Chondrocyte (in vitro differentiated cells): ENCODE measurements at regions not wholly inside any gene's neighbourhood (a gene's known extent, or its start where the extent isn't known, plus 50 kb on each side); places are given as distances from the start of the nearest gene placed in this dataset.
"Not testable (repeated sequence)": the region's sequence is repeated elsewhere in the genome, so short reads cannot be mapped to it uniquely, and the experiment has no call there.

ENCODE experiments used
- DNase-seq: peaks from one replicate; pipeline ENCODE4 v3.0.0; 2021; ENCODE audit warnings: mixed read lengths, low spot score
- H3K27ac Mint-ChIP-seq: one replicate; pipeline ENCODE4 v1.8.0; 2021; ENCODE audit warnings: mild to moderate bottlenecking, moderate library complexity, mixed read lengths; ENCODE audit not compliant: unreplicated experiment
- H3K27me3 Mint-ChIP-seq: 2 replicates; pipeline ENCODE4 v1.8.0; 2021; ENCODE audit warnings: low read depth, mixed read lengths
- H3K36me3 Mint-ChIP-seq: 2 replicates; pipeline ENCODE4 v1.8.0; 2021; ENCODE audit warnings: low read depth, mixed read lengths
- H3K4me1 Mint-ChIP-seq: 2 replicates; pipeline ENCODE4 v1.8.0; 2021; ENCODE audit warnings: low read depth, mild to moderate bottlenecking, mixed read lengths
- H3K4me3 Mint-ChIP-seq: one replicate; pipeline ENCODE4 v1.8.0; 2021; ENCODE audit warnings: mild to moderate bottlenecking, moderate library complexity, mixed read lengths; ENCODE audit not compliant: unreplicated experiment
- H3K9me3 Mint-ChIP-seq: 2 replicates; pipeline ENCODE4 v1.8.0; 2021; ENCODE audit warnings: low read depth, mixed read lengths
- CTCF ChIP-seq: fragments of 200-600 bp; sonication (generic); IDR thresholded peaks from 2 replicates; pipeline ENCODE4 v1.5.0; 2021; ENCODE audit warnings: antibody characterized with exemption, mild to moderate bottlenecking, moderate library complexity

DNA sequence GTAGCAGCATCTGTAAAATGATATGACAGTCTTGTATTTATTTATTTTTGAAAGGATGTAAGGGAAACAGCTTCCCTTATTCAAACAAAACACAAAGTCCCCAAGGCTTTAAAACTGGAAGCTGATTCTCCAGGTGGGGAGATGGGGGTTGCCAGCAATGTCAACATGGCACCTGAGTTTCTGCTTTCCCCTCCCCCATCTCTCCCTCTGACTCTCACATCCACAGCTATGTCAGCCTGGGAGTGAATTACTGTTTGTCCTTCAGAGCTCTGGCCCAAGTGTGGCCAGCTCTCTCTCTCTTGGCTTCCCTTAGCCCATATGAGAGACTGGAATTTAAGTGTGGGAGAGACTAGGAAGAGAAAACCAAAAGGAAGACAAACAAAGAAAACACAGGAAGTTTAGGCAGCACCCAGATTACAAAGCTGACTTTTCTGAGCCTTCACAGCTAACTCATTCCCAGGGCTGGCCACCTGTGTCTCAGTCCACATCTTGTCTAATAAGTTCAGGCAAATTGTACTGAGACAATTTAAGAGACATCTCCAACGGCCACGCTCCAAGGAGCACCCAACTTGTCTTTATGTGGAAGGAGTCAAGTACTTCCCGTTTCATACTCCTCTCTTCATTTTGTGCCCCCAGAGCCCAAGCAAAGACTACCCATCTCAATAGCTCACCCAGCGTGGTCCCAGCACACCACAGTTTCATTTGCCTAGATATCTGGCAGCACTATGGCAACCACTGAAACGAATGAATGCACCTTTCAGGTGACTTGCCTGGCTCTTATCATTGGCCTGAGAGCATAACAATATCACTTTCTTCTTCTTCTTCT lies 69.2 kb downstream of the SOX9 start:
- DNase-seq: no peak

DNA sequence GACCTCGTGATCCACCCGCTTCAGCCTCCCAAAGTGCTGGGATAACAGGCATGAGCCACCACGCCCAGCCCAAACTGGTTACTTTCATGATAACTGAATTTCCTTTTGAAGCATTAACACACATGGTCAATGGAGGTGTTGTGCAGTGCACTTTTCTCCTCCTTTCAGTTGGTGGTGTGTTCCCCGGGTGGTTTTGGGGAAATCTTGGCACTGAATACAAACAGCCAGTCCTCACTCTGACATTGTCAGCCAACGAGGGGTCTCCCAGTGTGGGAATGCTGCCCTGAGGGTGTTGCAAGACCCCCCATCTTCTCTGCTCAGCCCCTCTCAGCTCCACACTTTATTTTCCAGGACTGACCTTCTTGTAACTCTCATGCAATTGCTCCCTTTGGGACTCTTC lies 70.5 kb downstream of the SOX9 start:
- Mint-ChIP-seq H3K4me1 (no peaks in the 10 kb centered on the region), H3K27ac (no peak overlapping the region), H3K36me3 (no peaks in the 10 kb centered on the region), H3K27me3 (no peaks in the 10 kb centered on the region), H3K4me3 (no peak overlapping the region), H3K9me3 (no peaks in the 10 kb centered on the region)
- no peak for TF ChIP-seq CTCF
- no peak for DNase-seq

More for the DNA sequence above, 69.2 kb downstream of the SOX9 start:
- H3K27ac Mint-ChIP-seq: no peak overlapping the region
- H3K27me3 Mint-ChIP-seq: no peaks in the 10 kb centered on the region
- TF ChIP-seq CTCF: no peak
- no peak overlapping the region for H3K4me3 Mint-ChIP-seq
- peaks cover 5% of the 10 kb centered on the region for H3K4me1 Mint-ChIP-seq
- no peaks in the 10 kb centered on the region for H3K9me3 Mint-ChIP-seq
- no peaks in the 10 kb centered on the region for H3K36me3 Mint-ChIP-seq

DNA sequence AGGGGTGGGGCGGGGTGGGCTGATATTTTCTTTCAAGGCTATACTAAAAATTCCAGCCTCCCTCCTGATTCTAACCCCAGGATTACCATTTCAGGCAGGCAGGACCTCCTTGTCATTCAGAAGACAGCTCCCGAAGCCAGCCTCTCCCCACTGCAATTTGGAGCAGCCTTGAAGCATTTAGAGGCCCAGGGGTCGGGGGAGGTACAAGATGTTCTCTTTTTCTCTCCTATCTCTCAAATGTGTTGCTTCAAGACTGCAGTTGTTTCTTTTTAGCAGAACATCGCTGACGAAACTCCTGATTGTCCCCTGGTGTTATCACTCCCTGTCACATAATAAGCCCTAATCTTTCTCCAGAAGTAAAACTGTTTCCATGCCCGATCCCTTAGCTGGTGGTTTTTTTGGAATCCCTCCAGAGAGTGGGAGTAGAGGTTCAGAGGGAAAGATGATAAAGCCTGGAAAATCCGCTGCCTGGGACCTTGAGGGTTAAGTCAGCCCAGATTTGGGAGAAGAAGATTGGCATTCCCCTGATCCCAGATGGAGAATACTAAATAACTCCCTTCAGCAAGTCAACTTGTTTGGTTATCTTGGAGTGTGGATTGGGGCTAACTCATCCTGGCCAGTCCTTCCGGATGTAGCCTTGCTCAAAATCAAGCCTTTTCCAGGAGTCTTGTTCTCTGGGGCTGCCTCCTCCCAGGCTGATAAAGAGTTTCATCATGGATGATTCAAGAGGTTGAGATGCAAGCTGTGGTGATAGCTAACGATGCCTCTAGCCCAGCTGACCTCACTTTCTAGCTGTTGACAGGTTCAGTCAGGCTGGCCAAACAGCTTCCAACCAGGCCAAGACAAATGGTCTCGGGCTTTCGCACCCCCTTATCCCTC lies 71.3 kb downstream of the SOX9 start:
- no peak for TF ChIP-seq CTCF
- no peak for DNase-seq
- H3K9me3 Mint-ChIP-seq: peaks cover 5% of the 10 kb centered on the region
- no peak overlapping the region for H3K4me3 Mint-ChIP-seq
- H3K4me1 Mint-ChIP-seq: no peaks in the 10 kb centered on the region
- no peaks in the 10 kb centered on the region for H3K36me3 Mint-ChIP-seq
- no peak overlapping the region for H3K27ac Mint-ChIP-seq
- H3K27me3 Mint-ChIP-seq: no peaks in the 10 kb centered on the region

- no peak for DNase-seq
- Mint-ChIP-seq H3K4me3 (no peak overlapping the region), H3K4me1 (no peaks in the 10 kb centered on the region), H3K27ac (no peak overlapping the region), H3K36me3 (no peaks in the 10 kb centered on the region), H3K9me3 (peaks cover 6% of the 10 kb centered on the region), H3K27me3 (no peaks in the 10 kb centered on the region)
- TF ChIP-seq CTCF: no peak
Observed at GRCh38 chr17:72192800-72193192, 72.0 kb downstream of the SOX9 start.

GRCh38 chr17:72193391-72194106 lies 72.7 kb downstream of the SOX9 start:
- Mint-ChIP-seq H3K27me3 (no peaks in the 10 kb centered on the region), H3K9me3 (peaks cover 6% of the 10 kb centered on the region), H3K4me1 (no peaks in the 10 kb centered on the region), H3K27ac (no peak overlapping the region), H3K36me3 (no peaks in the 10 kb centered on the region), H3K4me3 (no peak overlapping the region)
- no peak for DNase-seq
- TF ChIP-seq CTCF: no peak

DNA sequence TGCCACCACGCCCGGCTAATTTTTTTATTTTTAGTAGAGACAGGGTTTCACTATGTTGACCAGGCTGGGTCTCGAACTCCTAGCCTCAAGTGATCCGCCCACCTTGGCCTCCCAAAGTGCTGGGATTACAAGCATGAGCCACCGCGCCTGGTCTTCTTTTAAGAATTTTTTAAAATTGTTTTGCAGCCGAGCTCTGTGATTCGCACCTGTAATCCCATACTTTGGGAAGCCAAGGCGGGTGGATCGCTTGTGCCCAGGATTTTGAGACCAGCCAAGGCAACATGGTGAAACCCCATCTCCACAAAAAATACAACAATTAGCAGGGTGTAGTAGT lies 73.3 kb downstream of the SOX9 start:
- not testable (repeated sequence) for H3K27me3 Mint-ChIP-seq, H3K4me1 Mint-ChIP-seq, H3K4me3 Mint-ChIP-seq, H3K27ac Mint-ChIP-seq, H3K9me3 Mint-ChIP-seq, H3K36me3 Mint-ChIP-seq, DNase-seq
